Neuronal stem cell (in vitro differentiated cells): ENCODE measurements at regions not wholly inside any gene's neighbourhood (a gene's known extent, or its start where the extent isn't known, plus 50 kb on each side); places are given as distances from the start of the nearest gene placed in this dataset.
"Not testable (repeated sequence)": the region's sequence is repeated elsewhere in the genome, so short reads cannot be mapped to it uniquely, and the experiment has no call there.

Experiments used
- DNase-seq: peaks from one replicate; pipeline ENCODE4 v3.0.0-alpha.2; 2013; ENCODE audit warnings: low spot score
- H2AFZ ChIP-seq: one replicate; pipeline ENCODE4 v1.6.1; 2013; ENCODE audit warnings: mild to moderate bottlenecking, low read length, inconsistent platforms
- H2AK5ac ChIP-seq: 2 replicates; pipeline ENCODE4 v1.6.1; 2013; ENCODE audit warnings: low read depth, mild to moderate bottlenecking, inconsistent platforms, low read length, moderate library complexity, mixed read lengths
- H2BK120ac ChIP-seq: 2 replicates; pipeline ENCODE4 v1.6.1; 2013; ENCODE audit warnings: low read depth, mild to moderate bottlenecking, inconsistent platforms, low read length, moderate library complexity, mixed read lengths
- H2BK12ac ChIP-seq: one replicate; pipeline ENCODE4 v1.6.1; 2013; ENCODE audit warnings: low read length, inconsistent platforms
- H2BK15ac ChIP-seq: 2 replicates; pipeline ENCODE4 v1.6.1; 2013; ENCODE audit warnings: mild to moderate bottlenecking, low read length, inconsistent platforms, mixed read lengths
- H2BK5ac ChIP-seq: one replicate; pipeline ENCODE4 v1.6.1; 2013; ENCODE audit warnings: inconsistent platforms, mild to moderate bottlenecking, low read length, moderate library complexity
- H3K14ac ChIP-seq: one replicate; pipeline ENCODE4 v1.6.1; 2013; ENCODE audit warnings: low read length, inconsistent platforms
- H3K18ac ChIP-seq: 2 replicates; pipeline ENCODE4 v1.6.1; 2013; ENCODE audit warnings: low read length, inconsistent platforms
- H3K23ac ChIP-seq: 2 replicates; pipeline ENCODE4 v1.6.1; 2013; ENCODE audit warnings: low read depth, mild to moderate bottlenecking, mixed read lengths, low read length, inconsistent platforms; ENCODE audit not compliant: poor library complexity
- H3K27ac ChIP-seq: replicated peaks from 3 replicates; pipeline ENCODE4 v1.5.1; 2013; ENCODE audit warnings: low read length, inconsistent platforms
- H3K27me3 ChIP-seq, 3 experiments: 2 replicates each; pipeline ENCODE4 v1.6.1; 2013; ENCODE audit warnings: low read length in 3 of 3, mild to moderate bottlenecking in 2 of 3, inconsistent platforms in 1 of 3, low read depth in 1 of 3, mixed read lengths in 1 of 3, moderate library complexity in 1 of 3; ENCODE audit not compliant: control insufficient read depth in 3 of 3, insufficient read depth in 3 of 3
- H3K36me3 ChIP-seq, 2 donors: replicated peaks in 1 of 2; 2 replicates each; pipeline ENCODE4 v1.6.1; 2013; ENCODE audit warnings: low read length in 2 of 2; ENCODE audit not compliant: control insufficient read depth in 2 of 2, insufficient read depth in 2 of 2
- H3K4ac ChIP-seq: 2 replicates; pipeline ENCODE4 v1.6.1; 2013; ENCODE audit warnings: inconsistent platforms, mild to moderate bottlenecking, low read length, moderate library complexity
- H3K4me1 ChIP-seq, 2 donors: 1 replicate in 1 of 2; 2 replicates in 1 of 2; pipeline ENCODE4 v1.6.1; 2013; ENCODE audit warnings: low read length in 2 of 2, low read depth in 1 of 2; ENCODE audit not compliant: control insufficient read depth in 2 of 2, insufficient read depth in 1 of 2
- H3K4me2 ChIP-seq: one replicate; pipeline ENCODE4 v1.6.1; 2013; ENCODE audit warnings: mild to moderate bottlenecking, low read length, inconsistent platforms; ENCODE audit not compliant: insufficient read depth, poor library complexity, severe bottlenecking
- H3K4me3 ChIP-seq, 2 donors: 2 replicates each; pipeline ENCODE4 v1.5.1; 2013; ENCODE audit warnings: low read length in 2 of 2, mild to moderate bottlenecking in 2 of 2, inconsistent platforms in 1 of 2, moderate library complexity in 1 of 2
- H3K79me1 ChIP-seq: one replicate; pipeline ENCODE4 v1.6.1; 2013; ENCODE audit warnings: low read depth, mild to moderate bottlenecking, inconsistent platforms, low read length, moderate library complexity
- H3K9ac ChIP-seq: one replicate; pipeline ENCODE4 v1.6.1; 2013; ENCODE audit warnings: mild to moderate bottlenecking, low read depth, low read length, inconsistent platforms; ENCODE audit not compliant: poor library complexity
- H3K9me3 ChIP-seq, 2 donors: replicated peaks in 1 of 2; 2 replicates each; pipeline versions ENCODE3 to v1.6.1; 2013; ENCODE audit warnings: low read length in 2 of 2, mild to moderate bottlenecking in 2 of 2, inconsistent platforms in 1 of 2, low read depth in 1 of 2, mixed read lengths in 1 of 2, moderate library complexity in 1 of 2; ENCODE audit not compliant: control insufficient read depth in 2 of 2, insufficient read depth in 1 of 2
- H4K8ac ChIP-seq: one replicate; pipeline ENCODE4 v1.6.1; 2013; ENCODE audit warnings: low read depth, mild to moderate bottlenecking, inconsistent platforms, low read length, moderate library complexity
- H4K91ac ChIP-seq: one replicate; pipeline ENCODE4 v1.6.1; 2013; ENCODE audit warnings: low read length, low read depth, mild to moderate bottlenecking, inconsistent platforms; ENCODE audit not compliant: poor library complexity
- WGBS, 2 donors: extraction: QIAGEN DNeasy Blood & Tissue Kit; methylation state at CpG; one replicate each; pipeline ENCODE4 v1.1.7; 2013; ENCODE audit warnings: missing lambda C conversion rate in 2 of 2, mixed read lengths in 1 of 2; ENCODE audit not compliant: insufficient read length in 2 of 2, insufficient replicate concordance in 1 of 2; ENCODE audit errors: extremely low coverage in 2 of 2; 5-methylcytosine and 5-hydroxymethylcytosine counted together

GRCh38 chr2:49737606-49738005, 583.3 kb upstream of the FSHR start:
- no peak overlapping the region for H2AFZ ChIP-seq
- no CpG with 5 or more reads among the region's 2 CpGs for WGBS, 2 donors
- no peak overlapping the region for H3K14ac ChIP-seq
- no peaks in the 10 kb centered on the region for H3K27me3 ChIP-seq
- no peak overlapping the region for H4K8ac ChIP-seq
- no peak overlapping the region for H2BK12ac ChIP-seq
- no peak overlapping the region for H2AK5ac ChIP-seq
- H3K36me3 ChIP-seq: no peaks in the 10 kb centered on the region
- H3K79me1 ChIP-seq: no peaks in the 10 kb centered on the region
- no peak overlapping the region for H3K27ac ChIP-seq
- no peak overlapping the region for H3K9ac ChIP-seq
- no peak overlapping the region for H3K4ac ChIP-seq
- no peak overlapping the region for H3K4me3 ChIP-seq
- no peak overlapping the region for H3K18ac ChIP-seq
- no peak overlapping the region for H3K23ac ChIP-seq
- no peak overlapping the region for H2BK5ac ChIP-seq
- H3K4me1 ChIP-seq: no peaks in the 10 kb centered on the region
- no peak overlapping the region for H2BK15ac ChIP-seq
- no peak for DNase-seq
- no peaks in the 10 kb centered on the region for H3K9me3 ChIP-seq
- H2BK120ac ChIP-seq: no peak overlapping the region
- H4K91ac ChIP-seq: no peak overlapping the region
- H3K4me2 ChIP-seq: no peak overlapping the region

GRCh38 chr2:49732924-49733323, 578.6 kb upstream of the FSHR start:
- H2AK5ac ChIP-seq, H2BK5ac ChIP-seq, H3K36me3 ChIP-seq, H3K23ac ChIP-seq, H3K4me1 ChIP-seq, H3K4me3 ChIP-seq, H3K4ac ChIP-seq, H3K27me3 ChIP-seq, H3K9ac ChIP-seq, H4K91ac ChIP-seq, H3K14ac ChIP-seq, H3K79me1 ChIP-seq, H2AFZ ChIP-seq, H3K4me2 ChIP-seq, H2BK120ac ChIP-seq, H4K8ac ChIP-seq, H3K27ac ChIP-seq, H2BK15ac ChIP-seq, DNase-seq, H3K18ac ChIP-seq, H2BK12ac ChIP-seq, H3K9me3 ChIP-seq: not testable (repeated sequence)
- no CpG with 5 or more reads among the region's 4 CpGs for WGBS, 2 donors

- no peak for DNase-seq
- Histone ChIP-seq H3K4ac (no peak overlapping the region), H2AFZ (no peak overlapping the region), H3K9me3 (peaks cover 0 to 1% of the 10 kb centered on the region in 2 donors), H2BK5ac (no peak overlapping the region), H3K14ac (no peak overlapping the region), H3K4me2 (no peak overlapping the region), H3K4me1 (no peaks in the 10 kb centered on the region), H2BK15ac (no peak overlapping the region), H3K27me3 (no peaks in the 10 kb centered on the region), H3K36me3 (no peaks in the 10 kb centered on the region), H2BK120ac (no peak overlapping the region), H2AK5ac (no peak overlapping the region), H4K91ac (no peak overlapping the region), H3K27ac (no peak overlapping the region), H3K18ac (no peak overlapping the region), H4K8ac (no peak overlapping the region), H3K4me3 (no peak overlapping the region), H3K79me1 (no peaks in the 10 kb centered on the region), H2BK12ac (no peak overlapping the region), H3K23ac (no peak overlapping the region), H3K9ac (no peak overlapping the region)
Observed at GRCh38 chr2:49719241-49719640, 564.9 kb upstream of the FSHR start.

- Histone ChIP-seq H4K91ac (no peak overlapping the region), H3K4me3 (no peak overlapping the region), H3K27ac (no peak overlapping the region), H3K79me1 (no peaks in the 10 kb centered on the region), H2AK5ac (no peak overlapping the region), H2BK120ac (no peak overlapping the region), H3K4me1 (no peaks in the 10 kb centered on the region), H2BK12ac (no peak overlapping the region), H3K4me2 (no peak overlapping the region), H2AFZ (peak overlapping the region; percentile 53), H3K9me3 (peaks cover 0 to 5% of the 10 kb centered on the region in 2 donors), H3K23ac (no peak overlapping the region), H3K36me3 (no peaks in the 10 kb centered on the region), H3K27me3 (no peaks in the 10 kb centered on the region), H3K14ac (no peak overlapping the region), H2BK15ac (no peak overlapping the region), H3K9ac (no peak overlapping the region), H3K4ac (no peak overlapping the region), H2BK5ac (no peak overlapping the region), H4K8ac (no peak overlapping the region), H3K18ac (no peak overlapping the region)
- WGBS, 2 donors: no CpG with 5 or more reads among the region's 4 CpGs
- no peak for DNase-seq
Observed at GRCh38 chr2:49715597-49715996, 561.3 kb upstream of the FSHR start.
